Amniotic stem cell (primary cell): ENCODE measurements at regions not wholly inside any gene's neighbourhood (a gene's known extent, or its start where the extent isn't known, plus 50 kb on each side); places are given as distances from the start of the nearest gene placed in this dataset.

Source experiments
- DNase-seq: peaks from one replicate; lab custom pipeline; 2025; lab: John Stamatoyannopoulos, UW

DNA sequence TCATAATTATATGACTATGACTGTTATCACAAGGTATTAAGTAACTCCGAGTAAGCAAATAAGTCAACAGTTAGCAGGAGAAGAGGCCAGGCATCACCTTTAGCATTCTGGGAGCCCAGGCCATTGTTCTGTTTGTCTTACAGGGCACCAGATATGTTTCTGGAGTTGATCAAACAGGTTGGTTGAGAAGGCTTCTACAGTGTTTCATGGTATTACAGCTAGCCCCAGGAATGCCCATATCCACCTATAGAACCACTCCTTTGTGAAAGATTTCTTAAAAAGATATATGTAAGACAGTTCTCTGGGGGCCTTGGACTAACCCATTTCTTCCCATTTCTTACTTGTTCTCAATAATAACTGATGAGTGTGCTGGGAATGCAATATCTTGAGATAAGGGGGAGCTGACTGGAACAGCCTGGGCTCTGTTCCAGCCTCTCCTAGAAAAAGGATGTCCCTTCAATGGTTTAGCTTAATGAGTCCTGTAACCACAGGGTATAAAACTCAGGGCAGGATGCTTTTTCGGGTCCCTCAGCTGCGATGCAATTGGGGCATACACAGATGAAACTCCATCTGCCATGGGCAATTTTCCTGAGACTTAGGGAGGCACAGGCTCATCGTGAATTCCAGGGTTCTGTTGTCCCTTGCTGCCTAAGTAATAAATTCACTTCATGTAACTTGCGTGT, 286.4 kb downstream of the BAMBI start:
- no peak for DNase-seq

DNA sequence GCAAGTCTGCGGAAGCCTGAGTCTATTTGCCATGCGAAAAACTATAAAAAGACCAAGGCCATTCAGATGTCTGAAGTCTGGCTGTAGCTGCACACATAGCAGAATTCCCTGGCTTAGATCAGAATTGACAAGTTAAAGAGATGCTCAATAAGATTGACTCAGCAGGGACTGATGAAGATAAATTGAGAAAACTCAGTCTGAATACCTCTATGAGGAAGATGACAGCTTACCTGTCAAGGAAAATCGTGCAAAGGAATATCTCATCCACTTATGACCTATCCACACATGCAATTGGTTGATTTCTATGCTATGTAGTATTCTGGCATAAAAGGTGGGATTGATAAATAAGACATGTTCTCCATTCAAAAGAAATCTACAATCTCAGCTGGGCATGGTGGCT, 288.6 kb downstream of the BAMBI start:
- DNase-seq = no peak

DNA sequence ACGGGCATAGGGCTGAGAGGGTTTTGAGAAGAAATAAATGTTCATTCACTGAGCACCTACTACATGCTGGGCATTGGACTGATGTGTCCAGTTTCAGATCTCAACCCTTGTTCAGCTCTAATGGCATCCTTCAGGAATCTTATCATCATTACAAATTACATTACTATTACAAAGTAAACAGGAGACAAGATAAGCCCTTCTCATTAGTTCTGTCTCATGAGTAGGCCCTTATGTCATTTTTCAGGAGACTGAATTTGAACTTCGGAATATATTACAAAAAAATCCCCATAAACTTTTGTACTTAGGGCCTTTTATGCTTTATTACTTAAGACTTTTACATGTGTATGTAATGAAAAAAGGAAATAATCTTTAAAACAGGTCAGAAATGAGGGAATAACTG, 289.7 kb downstream of the BAMBI start:
- DNase-seq = no peak

GRCh38 chr10:28969413-28969812, 292.1 kb downstream of the BAMBI start:
- DNase-seq = no peak

- no peak for DNase-seq
These were observed 292.9 kb downstream of the BAMBI start for GRCh38 chr10:28970231-28970630.

DNA sequence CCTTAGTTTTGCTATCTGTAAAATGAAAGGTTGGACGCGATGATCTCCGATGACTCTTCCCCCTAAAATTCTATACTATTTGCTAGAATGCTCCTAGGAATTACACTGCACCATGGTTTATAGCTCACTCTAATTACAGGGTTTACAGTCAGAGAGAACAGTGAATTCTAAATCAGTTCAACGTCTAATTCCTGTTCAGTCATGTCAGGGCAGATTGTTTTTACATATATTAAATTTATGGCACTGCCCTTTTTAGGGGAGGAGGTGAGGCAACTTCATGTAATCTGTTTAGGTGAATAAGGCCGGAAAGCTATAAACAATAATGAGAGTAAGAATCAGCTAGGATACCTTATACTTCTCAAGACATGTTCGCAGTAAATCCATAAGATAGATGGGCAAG, 293.9 kb downstream of the BAMBI start:
- no peak for DNase-seq

DNA sequence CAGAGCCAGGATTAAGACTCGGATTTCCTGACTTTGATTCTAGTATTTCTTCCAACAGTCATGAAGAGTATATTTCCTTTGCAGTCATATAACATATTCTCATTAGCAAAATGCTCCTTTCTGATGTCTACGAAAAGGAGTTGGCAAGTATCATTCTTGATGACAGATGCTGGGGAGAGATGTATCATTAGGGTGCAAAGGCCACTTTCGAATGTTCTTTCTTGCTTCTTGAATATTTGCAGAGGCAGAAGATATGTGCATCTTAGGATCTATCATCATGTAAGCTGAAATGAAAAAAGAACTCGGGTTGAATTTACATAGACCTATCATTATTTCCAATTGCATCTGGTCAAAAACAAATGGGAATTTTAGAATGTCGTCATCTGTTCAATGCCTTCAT, 294.4 kb downstream of the BAMBI start:
- DNase-seq = no peak

DNA sequence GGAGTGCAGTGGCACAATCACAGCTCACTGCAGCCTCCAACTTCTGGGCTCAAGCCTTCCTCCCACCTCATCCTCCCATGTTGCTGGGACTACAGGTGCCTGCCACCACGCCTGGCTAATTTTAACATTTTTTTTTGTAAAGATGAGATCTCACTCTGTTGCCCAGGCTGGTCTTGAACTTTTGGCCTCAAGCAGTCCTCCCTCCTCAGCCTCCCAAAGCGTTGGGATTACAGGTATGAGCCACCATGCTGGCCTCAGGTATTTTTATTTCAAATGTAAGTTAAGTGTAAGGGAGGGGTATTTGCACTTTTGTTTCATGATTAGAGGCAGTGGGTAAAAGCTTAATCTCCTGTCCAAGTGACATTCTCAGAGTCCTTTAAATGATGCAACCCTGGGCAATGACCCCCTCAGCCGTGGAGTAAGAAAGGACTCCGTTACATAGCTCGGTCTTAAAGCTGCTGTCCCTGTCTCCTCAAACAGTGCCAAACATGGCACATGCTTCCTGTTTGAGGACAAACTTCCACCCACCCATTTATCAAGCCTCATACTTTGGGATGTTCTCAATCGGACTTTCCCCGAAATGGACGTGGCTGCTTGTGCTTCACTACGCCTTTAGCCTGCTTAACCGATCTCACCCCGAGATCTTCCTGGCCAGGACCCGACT, 296.1 kb downstream of the BAMBI start:
- DNase-seq = no peak

DNA sequence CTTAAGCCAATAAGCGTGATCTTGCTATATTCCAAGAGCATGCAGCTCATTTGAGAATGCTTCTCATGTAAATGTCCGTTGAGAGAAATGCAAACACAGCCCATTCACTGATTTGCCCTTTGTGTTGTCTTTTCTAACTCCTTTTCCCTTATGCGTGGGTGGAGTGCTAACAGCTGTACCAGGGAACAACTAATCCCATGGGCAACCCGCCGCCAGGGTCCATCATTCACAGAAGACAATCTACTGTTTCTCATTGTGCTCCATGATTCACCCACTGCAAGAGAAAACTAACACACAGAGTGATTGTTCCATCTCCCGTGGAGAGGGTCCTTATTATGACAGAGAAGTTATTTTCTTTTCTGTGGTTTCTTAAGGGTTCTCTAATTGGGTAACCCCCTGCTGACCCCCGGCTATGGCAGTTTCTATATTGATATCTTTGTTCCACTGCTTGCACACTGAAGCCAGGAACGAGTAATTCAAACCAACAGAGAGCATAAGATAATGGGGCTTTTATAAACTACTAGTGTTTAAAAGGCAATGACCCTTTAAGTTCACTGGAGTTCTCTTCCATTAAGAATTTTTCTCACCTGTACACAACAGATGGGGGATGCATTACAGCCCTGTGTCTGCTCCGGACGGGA, 298.7 kb downstream of the BAMBI start:
- DNase-seq = no peak

GRCh38 chr10:28977518-28977917, 300.2 kb downstream of the BAMBI start:
- DNase-seq = no peak

DNA sequence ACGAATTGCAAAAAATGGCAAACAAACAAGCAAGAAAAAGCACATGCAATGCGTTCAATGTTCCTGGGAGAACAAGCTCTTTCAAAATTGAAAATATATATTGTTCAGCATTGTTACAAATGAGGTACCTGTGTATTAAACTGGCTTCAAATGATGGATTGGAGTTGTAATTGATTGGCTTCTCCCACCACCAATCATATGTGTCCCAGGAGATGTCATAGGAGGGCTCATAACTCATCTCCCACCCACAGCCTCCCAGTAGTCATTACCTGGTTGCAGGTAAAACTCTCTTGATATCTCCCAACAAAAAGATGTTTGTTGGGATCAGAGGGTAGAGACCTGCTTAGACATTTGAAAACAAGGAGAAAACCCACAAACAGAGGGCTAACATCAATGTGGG, 302.9 kb downstream of the BAMBI start:
- no peak for DNase-seq

DNA sequence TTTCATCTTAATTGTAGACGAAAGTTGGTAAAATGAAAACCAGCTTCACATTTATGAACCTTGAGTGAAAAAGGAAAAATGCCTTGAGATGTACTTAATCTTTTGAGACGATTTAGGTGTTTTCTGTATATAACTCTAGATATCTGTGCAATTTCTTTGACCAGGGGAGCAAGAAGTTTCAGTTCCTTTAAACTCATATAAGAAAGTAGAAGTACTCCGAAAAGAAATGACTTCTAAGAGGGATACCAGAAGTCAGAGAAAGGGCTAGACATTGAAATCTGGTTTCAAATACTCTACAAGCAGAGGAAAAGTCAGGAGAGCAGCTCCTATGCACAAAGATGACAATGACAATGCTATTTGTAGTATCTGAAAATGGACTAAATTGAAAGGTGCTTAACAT, 303.7 kb downstream of the BAMBI start:
- DNase-seq = no peak

DNA sequence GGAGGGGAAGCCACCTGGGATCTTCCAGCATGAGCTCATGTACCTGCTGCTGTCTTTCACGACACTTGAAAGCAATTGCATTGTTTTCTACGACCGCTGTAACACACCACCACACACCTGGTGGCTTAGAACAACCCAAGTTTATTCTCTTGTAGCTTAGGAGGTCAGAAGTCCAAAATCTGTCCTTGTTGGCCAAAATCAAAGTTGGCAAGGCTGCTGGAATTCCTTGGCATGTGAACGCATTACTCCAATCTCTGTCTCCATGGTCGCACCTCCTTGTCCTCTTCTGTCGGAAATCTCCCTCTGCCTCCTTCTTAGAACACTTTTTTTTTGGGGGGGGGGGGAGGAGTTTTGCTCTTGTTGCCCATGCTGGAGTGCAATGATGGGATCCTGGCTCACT, 305.7 kb downstream of the BAMBI start:
- DNase-seq = no peak

GRCh38 chr10:28983799-28984198, 305.1 kb upstream of the LYZL1 start:
- no peak for DNase-seq

DNA sequence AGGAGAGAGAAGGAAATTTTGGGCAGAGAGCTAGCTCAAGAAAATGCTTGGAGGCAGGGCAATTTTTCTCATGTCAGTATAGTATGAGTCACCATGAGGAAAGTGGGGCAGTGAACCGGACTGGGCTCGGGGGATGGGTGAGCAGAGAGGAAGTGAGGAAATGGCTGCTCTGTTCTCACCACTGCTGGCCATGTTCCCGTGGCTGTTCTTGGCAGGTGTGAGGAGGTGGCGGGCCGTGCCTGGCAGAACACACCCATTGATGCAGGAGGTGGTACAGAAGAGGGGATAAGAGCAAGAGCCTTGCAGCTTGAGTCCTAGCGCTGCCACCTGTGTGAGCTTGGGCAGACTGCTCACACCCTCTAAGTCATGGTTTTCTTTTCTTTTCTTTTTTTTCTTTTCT, 304.4 kb upstream of the LYZL1 start:
- DNase-seq = peak; percentile 78

GRCh38 chr10:28985137-28985885, 303.6 kb upstream of the LYZL1 start:
- DNase-seq = no peak

GRCh38 chr10:28986117-28986792, 302.6 kb upstream of the LYZL1 start:
- DNase-seq = no peak

DNA sequence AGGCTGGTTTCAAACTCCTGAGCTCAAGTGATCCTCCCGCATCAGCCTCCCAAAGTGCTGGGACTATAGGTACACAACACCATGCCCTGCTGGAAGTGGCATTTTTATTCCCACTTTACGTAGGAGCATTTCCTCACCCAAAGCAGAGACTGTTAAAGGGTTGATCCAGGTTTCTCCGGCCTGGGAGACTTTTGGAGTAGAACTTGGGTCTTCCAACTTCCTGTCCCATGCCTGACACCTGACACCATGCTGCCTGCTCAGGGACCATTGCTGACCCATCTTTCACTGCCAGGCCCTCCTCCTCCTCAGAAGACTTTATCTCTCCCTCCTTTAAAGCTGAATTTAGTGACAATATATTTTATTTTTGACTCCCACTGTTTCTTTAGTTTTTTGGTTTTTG, 302.0 kb upstream of the LYZL1 start:
- no peak for DNase-seq

- no peak for DNase-seq
These were observed 301.1 kb upstream of the LYZL1 start for GRCh38 chr10:28987555-28988320.

DNA sequence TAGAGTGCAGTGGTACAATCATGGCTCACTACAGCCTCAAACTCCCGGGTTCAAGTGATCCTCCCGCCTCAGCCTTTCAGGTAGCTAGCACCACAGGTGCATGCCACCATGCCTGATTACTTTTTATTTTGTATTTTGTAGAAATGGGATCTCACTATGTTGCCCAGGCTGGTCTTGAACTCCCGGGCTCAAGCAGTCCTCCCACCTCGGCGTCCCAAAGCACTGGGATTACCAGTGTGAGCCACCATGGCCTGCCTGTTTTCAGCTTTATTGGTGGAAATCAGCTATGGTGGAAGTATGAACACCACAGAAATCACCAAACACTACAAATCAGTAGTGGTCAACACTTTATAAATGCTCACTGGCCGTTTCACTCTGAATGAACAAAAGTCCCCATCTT, 299.9 kb upstream of the LYZL1 start:
- no peak for DNase-seq
